GM18867 (cell line): ENCODE measurements at regions not wholly inside any gene's neighbourhood (a gene's known extent, or its start where the extent isn't known, plus 50 kb on each side); places are given as distances from the start of the nearest gene placed in this dataset.
"Not testable (repeated sequence)": the region's sequence is repeated elsewhere in the genome, so short reads cannot be mapped to it uniquely, and the experiment has no call there.

Experiments used
- ATAC-seq: cut with Tn5 transposase; IDR thresholded peaks from one replicate; pipeline ENCODE4 v1.9.1; 2021; ENCODE audit warnings: mild to moderate bottlenecking, moderate library complexity; ENCODE audit not compliant: unreplicated experiment

DNA sequence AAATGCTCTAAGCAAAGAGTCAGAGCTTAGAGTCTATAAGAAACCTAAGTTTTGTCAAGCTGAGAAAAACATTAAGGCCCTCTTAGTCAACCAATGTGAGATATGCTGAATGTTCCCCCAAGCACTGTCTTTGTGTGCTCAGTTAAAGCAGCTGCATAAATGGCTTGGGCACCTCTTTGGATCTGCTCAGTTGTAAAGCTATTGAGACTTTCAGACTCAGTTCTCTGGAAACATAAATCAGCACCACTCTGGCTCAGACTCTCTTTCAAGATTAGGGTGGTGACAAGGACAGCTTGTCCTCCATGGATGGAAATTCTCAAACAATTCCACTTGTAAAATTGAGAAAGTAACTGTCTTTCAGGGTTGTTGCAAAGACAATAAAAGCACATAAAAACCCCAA lies 807.9 kb downstream of the PRELID2 start:
- no peak for ATAC-seq

- no peak for ATAC-seq
These were observed 809.4 kb downstream of the PRELID2 start for GRCh38 chr5:145025775-145026174.

- no peak for ATAC-seq
These were observed 820.0 kb downstream of the PRELID2 start for GRCh38 chr5:145015146-145015545.

GRCh38 chr5:145014109-145014508 lies 821.0 kb downstream of the PRELID2 start:
- no peak for ATAC-seq

GRCh38 chr5:145010834-145011233 lies 824.3 kb downstream of the PRELID2 start:
- no peak for ATAC-seq

DNA sequence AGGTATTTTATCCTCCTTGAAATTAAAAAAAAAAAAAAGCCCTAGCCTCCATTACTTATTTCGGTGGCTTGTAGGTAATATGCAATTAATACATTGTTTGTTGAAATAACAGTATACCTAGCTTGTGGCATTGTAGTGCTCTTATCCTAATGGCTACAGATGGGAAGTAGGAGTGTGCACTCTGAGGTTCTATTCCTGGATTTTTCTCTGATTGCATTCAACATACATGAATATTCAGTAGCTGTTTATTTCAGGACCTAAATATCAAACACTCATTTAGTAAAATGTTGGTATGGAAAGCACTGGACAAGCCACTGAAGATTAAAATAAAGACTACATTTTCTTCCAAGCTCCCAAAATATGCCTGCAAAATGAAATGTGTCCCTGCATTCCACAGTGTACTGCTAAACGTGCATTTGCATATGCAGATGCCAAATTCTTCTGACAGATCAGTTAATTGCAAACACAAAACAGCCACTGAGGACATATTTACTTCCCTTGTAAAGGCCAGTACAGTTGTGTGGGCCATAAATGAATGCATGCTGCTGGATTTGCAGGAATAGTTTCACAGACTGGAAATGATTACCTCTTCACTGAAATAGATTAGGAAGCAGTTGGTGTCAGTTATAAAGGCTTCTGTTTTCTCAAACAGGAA lies 826.1 kb downstream of the PRELID2 start:
- no peak for ATAC-seq

DNA sequence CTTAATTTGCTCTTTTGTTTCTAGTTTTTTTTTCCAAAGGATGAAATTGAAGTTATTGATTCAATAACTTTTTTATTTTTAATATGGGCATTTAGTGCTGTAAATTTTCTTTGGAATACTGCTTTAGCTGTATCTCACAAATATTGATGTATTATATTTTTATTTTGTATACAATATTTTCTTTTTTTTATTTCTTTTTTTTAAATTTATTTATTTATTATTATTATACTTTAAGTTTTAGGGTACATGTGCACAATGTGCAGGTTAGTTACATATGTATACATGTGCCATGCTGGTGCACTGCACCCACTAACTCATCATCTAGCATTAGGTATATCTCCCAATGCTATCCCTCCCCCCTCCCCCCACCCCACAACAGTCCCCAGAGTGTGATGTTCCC lies 823.7 kb downstream of the KCTD16 start:
- ATAC-seq, result not testable (repeated sequence)

GRCh38 chr5:144983101-144983500 lies 812.4 kb downstream of the KCTD16 start:
- no peak for ATAC-seq

DNA sequence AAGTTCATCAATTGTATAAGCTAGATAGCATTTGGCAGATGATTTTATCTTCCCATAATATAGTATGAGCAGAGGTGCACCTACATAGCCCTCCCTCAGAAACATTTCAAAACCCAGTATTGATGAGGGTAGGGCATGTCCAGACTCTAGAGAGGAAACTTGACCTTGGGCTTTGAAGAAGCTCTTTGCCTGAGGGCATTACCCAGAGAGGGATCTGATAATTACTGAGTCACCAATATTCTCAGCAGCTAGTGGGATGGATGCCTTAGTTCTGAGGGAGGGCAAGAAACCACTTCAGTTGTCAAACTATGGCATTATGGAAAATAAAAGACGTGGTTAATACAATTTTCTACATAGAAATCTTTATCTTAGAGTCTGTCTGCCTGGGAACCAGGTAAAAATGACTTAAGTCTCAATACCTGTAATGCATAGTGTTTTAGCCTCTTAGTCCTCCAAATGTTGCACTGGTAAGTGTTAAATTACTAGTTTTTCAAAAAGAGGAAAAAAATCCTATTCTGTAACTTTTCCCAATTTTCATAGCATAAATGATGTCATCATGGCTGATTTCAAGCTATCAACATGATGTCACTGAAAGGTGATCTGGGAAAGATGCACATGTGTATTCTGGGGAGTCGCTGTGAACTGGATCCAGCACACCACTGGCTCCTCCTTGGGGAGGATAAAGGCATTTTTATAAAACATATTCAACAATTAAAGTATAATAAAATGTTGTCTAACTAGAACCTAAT lies 809.0 kb downstream of the KCTD16 start:
- ATAC-seq, result no peak

- ATAC-seq, result no peak
These were observed 801.6 kb downstream of the KCTD16 start for GRCh38 chr5:144972317-144972716.

DNA sequence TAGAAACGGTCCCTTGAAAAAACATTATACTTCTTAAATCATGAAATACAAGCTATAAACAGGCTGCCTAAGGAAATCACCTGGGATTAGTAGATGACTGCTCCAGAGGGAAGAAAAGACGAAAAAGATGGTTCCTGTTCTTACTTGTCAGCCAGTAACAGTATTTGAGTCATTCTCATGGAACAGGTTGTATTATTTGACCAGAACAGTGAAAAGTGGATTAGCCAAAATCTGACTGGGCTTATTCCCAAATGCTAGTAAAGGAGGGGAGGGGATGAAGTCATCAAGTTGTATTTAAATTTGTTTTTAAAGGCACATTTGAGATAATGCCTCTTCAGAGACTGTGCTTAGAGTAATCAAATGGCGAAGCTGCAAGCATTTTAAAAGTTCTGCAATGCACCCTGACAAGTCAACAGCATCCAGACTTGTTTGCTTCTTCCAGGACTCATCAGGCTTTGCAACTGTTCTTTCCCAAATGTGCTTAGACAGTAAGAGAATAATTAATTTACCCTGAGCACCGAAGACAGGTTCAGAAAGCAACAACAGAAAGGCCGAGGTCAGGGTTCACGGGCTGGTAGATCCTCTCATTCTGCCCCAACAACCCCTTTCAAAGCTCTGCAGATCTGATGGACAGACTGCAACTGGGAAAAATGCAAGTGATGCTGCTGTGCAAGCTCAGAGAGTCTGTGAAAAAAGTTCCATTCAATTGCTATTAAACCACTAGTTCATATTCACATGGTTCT lies 800.6 kb downstream of the KCTD16 start:
- ATAC-seq, result no peak

DNA sequence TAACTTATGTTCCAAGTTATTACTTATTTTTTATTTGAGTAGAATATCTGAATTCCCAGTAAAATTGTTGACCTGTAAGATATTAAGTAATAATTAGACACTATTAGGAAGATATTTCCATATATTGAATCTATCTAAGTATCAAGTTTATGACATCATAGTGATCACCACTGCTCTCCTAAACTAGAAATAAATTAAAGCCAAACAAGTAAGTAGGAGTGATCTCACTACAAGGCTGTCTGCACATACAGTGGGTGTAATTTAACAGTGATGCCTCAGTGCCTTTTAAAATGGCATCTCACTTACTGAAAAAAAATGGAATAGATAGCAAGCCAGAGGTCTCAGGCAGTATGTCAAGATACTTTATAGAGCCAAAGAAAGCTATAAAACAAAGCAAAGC lies 789.6 kb downstream of the KCTD16 start:
- ATAC-seq, result no peak

- ATAC-seq, result no peak
These were observed 787.3 kb downstream of the KCTD16 start for GRCh38 chr5:144958002-144958401.

GRCh38 chr5:144950996-144951395 lies 780.3 kb downstream of the KCTD16 start:
- ATAC-seq, result no peak

DNA sequence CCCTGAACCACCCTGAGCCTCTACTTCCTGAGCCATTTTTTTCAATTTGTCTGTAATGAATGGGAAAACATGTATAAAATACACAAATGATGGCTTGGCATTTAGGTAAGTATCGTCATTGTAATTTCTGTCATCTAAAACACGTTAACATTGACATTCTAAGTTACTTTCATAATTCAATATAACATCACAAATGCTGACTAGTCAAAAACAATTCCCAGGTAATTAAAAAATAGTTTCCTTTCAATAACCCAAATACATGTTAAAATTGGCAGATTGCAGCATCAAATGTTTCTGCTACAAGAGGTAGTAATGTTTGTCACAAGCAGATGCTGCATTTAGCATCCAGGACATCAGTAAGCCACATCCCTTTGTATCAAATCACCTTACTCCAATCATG lies 776.4 kb downstream of the KCTD16 start:
- ATAC-seq, result no peak

GRCh38 chr5:144945503-144945902 lies 774.8 kb downstream of the KCTD16 start:
- no peak for ATAC-seq

DNA sequence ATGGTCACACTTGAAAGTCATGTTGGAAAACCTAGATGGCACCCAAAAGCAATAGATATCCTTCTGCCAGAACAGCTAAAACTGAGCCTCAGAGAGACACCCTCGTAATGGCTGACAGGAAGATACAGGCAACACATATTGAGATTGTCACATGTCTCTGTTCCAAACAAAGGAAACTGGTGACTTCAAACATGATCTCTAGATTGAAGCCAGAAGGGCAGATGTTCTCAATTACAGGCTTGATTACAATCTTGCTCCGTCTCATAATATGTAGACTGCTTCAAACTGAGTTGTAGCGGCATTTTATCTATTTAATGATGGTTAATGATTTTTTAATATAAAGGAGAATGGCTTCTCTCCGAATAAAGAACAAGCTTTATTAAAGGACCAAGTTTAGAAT lies 774.3 kb downstream of the KCTD16 start:
- ATAC-seq, result no peak

GRCh38 chr5:144941004-144941403 lies 770.3 kb downstream of the KCTD16 start:
- no peak for ATAC-seq

DNA sequence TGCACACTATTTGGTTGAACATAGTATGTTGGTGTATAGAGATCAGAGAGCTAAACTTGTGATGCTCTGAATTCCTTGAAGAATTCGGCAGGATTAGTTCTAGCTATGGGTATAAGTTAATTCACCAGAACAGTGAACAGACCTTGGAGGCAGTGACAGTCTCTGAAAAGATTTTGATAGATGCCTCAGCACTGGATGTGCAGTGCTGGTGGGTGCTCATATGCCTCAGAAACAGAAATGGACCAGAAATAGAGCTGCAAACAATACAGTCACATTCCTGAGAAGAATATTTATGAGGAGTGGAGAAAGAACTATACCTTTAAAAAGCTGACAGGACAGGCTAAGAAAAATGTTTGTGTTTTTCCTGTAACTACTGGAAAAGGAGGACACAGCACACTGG lies 747.7 kb downstream of the KCTD16 start:
- no peak for ATAC-seq

GRCh38 chr5:144915452-144915851 lies 744.8 kb downstream of the KCTD16 start:
- no peak for ATAC-seq

DNA sequence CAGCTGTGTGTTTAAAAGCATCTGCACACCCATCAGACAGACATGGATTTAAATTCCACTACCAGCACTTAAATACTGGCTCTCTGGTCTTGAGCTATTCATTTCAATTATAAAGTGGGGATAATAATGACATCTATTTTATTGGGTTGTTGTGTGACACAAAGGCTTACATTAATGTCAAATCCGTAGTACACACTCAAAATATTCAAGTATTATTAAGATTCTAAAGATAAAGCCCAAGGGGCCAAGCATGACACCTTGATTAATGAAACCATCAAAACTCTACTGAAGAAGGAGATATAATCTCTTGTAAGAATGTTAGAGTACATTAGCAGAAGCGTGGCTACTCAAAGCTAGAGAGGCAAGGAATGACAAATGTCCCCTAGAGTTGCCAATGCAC lies 743.0 kb downstream of the KCTD16 start:
- no peak for ATAC-seq

- ATAC-seq, result no peak
These were observed 725.8 kb downstream of the KCTD16 start for GRCh38 chr5:144896473-144896872.
